AG09309 (cell line): ENCODE measurements at regions not wholly inside any gene's neighbourhood (a gene's known extent, or its start where the extent isn't known, plus 50 kb on each side); places are given as distances from the start of the nearest gene placed in this dataset.
"Not testable (repeated sequence)": the region's sequence is repeated elsewhere in the genome, so short reads cannot be mapped to it uniquely, and the experiment has no call there.

Experiments used
- DNase-seq: peaks from one replicate; pipeline ENCODE4 v3.0.0-alpha.2; 2010; ENCODE audit warnings: low read depth
- H3K4me3 ChIP-seq: 2 replicates; pipeline ENCODE4 v1.5.1; 2011; ENCODE audit warnings: mild to moderate bottlenecking, low read depth, low read length, moderate library complexity; ENCODE audit not compliant: control insufficient read depth
- CTCF ChIP-seq: IDR thresholded peaks from 2 replicates; pipeline ENCODE4 v1.5.1; 2011; ENCODE audit warnings: mild to moderate bottlenecking, low read depth, low read length, inconsistent platforms; ENCODE audit not compliant: insufficient read depth, control insufficient read depth; ENCODE audit errors: missing control alignments

DNA sequence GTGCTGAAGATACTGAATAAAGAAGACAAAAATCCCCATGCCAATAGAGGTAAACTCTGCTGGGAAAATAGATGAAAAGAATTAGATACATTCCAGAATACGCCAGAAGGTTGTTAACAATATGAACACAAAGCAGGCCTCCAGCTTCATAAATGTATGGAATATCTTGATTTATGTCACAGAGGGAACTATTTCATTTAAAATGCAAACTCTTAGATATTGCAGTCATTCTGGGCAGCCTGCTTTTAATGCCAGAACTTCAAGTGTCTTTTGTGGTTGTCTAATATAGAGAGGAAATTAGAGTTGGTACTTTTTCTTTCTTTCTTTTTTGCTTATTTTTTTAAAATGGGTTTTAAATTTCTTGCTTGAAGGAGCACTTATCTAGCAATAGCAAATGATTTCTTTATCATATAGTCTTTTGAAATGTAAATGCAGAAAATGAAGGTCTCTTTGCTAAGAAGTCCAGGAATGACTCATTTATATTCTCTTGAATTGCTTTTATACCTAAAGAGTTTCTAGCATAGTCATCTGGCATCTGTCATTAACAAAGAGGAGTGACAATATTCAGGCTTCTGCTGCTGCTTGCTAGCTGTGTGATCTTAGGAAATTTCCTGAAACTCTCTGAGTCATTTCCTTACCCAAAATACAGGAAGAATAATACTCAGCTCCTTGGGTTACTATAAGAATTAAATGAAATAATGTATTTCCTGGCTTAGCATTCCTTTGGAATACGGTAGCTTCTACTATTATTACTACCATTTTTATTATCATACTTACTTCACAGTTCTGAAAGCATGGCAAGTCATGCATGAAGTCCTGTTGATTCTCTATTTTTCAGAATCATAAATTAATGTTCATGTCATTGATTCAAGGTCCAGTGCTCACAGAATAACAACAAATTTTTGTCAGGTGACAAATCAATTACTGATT, 527.6 kb downstream of the DIPK2A start:
- no peak for TF ChIP-seq CTCF
- no peak for DNase-seq

GRCh38 chr3:144501467-144501866, 529.8 kb downstream of the DIPK2A start:
- no peak for DNase-seq
- TF ChIP-seq CTCF, result no peak
- no peak overlapping the region for H3K4me3 ChIP-seq

More for the DNA sequence above, 527.6 kb downstream of the DIPK2A start:
- no peak overlapping the region for H3K4me3 ChIP-seq

DNA sequence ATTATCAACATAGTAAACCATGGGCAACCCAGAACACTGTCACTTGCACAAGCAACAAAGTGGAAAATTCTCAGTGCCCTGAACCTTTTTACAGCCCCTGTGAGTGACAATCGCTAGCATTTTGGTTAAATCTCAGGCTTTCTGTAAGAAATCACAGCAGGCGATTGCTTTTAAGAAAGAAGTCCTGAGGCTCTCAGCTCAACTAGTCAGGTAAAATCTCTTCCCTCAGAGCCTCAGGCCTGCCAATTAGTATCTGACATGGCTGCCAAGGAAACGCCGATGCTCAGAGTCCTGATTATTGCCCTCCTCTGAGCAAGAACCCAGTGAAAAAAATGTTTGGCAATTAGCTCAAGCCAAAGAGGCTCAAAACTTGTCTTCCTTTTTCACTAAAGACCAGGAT, 530.8 kb downstream of the DIPK2A start:
- H3K4me3 ChIP-seq, result no peak overlapping the region
- no peak for DNase-seq
- TF ChIP-seq CTCF, result no peak

DNA sequence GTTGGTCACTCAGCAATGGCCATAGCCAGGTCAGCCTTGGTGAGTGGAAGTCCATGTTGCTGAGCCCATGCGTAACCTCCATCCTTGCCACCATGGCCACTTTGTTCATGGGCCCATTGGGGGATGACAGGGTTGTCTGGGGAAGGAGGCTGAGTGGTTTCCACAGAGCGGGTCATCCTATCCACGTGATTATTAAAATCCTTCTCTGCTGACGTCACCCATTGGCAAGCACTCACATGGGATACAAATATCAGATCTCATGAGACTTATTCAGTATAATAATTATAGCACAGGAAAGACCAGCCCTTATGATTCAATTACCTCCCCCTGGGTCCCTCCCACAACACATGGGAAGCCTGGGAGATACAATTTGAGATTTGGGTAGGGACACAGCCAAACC, 534.8 kb downstream of the DIPK2A start:
- DNase-seq, H3K4me3 ChIP-seq: not testable (repeated sequence)

GRCh38 chr3:144511346-144511745, 539.7 kb downstream of the DIPK2A start:
- no peak for DNase-seq
- no peak for TF ChIP-seq CTCF
- H3K4me3 ChIP-seq, result no peak overlapping the region

- no peak overlapping the region for H3K4me3 ChIP-seq
- no peak for TF ChIP-seq CTCF
- no peak for DNase-seq
Measured at GRCh38 chr3:144516026-144516425, 544.4 kb downstream of the DIPK2A start.

- no peak for TF ChIP-seq CTCF
- no peak for DNase-seq
- H3K4me3 ChIP-seq, result no peak overlapping the region
Measured at GRCh38 chr3:144516589-144516988, 545.0 kb downstream of the DIPK2A start.
